ENCODE measurements at regions not wholly inside any gene's neighbourhood (a gene's known extent, or its start where the extent isn't known, plus 50 kb on each side); places are given as distances from the start of the nearest gene placed in this dataset.

- H2BK15ac ChIP-seq (ENCODE audit: low read depth, low read length) = no peak overlapping the region
- H3K4me3 ChIP-seq (ENCODE audit: insufficient read depth, low read depth, low read length) = no peak overlapping the region
- H3K4ac ChIP-seq (ENCODE audit: low read depth, low read length) = no peak overlapping the region
- intact Hi-C loops (cut with micrococcal nuclease) = no loop called here
- no peak overlapping the region for H3K56ac ChIP-seq (ENCODE audit: extremely low read depth, insufficient read depth, low read length)
- dilution Hi-C loops (cut with HindIII; ENCODE audit: low sequenced_read_pairs, unreplicated experiment) = loop anchor here (25.0 kb wide), 1 partner anchor 195 kb away; no protein-coding TSS in a partner anchor
- H3K4me2 ChIP-seq (ENCODE audit: low read depth, low read length) = no peak overlapping the region
- no peak overlapping the region for H2BK5ac ChIP-seq (ENCODE audit: low read depth, low read length, poor library complexity, severe bottlenecking)
- H4K5ac ChIP-seq (ENCODE audit: low read depth, low read length) = no peak overlapping the region
- H4K8ac ChIP-seq (ENCODE audit: low read depth in 2 of 2, low read length in 2 of 2) = no peak overlapping the region
- H3K27ac ChIP-seq (ENCODE audit: insufficient read depth, low read length) = no peak overlapping the region
- no peaks in the 10 kb centered on the region for H3K4me1 ChIP-seq (ENCODE audit: control insufficient read depth, insufficient read depth, low read length)
- H2AFZ ChIP-seq (replicated peaks; ENCODE audit: low read length, poor library complexity) = no peak overlapping the region
- no TSS peak for BruUV-seq (replicated peaks)
- no peak overlapping the region for H4K91ac ChIP-seq (ENCODE audit: insufficient read depth, low read depth, low read length)
- no peaks in the 10 kb centered on the region for H3K27me3 ChIP-seq (ENCODE audit: control insufficient read depth, insufficient read depth, low read length)
- in situ Hi-C loops (cut with MboI; ENCODE audit: low sequenced_read_pairs) = no loop called here
- H3K9ac ChIP-seq (ENCODE audit: low read depth, low read length) = no peak overlapping the region
- H4K20me1 ChIP-seq (ENCODE audit: insufficient read depth, low read length) = no peaks in the 10 kb centered on the region
- no peak for ATAC-seq (ENCODE audit: low read depth)
- no peaks in the 10 kb centered on the region for H3K36me3 ChIP-seq (ENCODE audit: control insufficient read depth, insufficient read depth, low read length)
- H2AK5ac ChIP-seq (ENCODE audit: low read depth, low read length) = no peak overlapping the region
- no peak overlapping the region for H2AK9ac ChIP-seq (replicated peaks; ENCODE audit: low read depth, low read length, poor library complexity)
- H3K14ac ChIP-seq (replicated peaks; ENCODE audit: low read depth, low read length) = no peak overlapping the region
- DNase-seq = no peak
- WGBS, 2 experiments (ENCODE audit: extremely low coverage in 2 of 2, insufficient read length in 1 of 2) = no CpG with 5 or more reads among the region's 2 CpGs
- no peaks in the 10 kb centered on the region for H3K79me1 ChIP-seq (ENCODE audit: low read depth in 1 of 2, low read length in 2 of 2)
- POLR2A ChIA-PET (ENCODE audit: unreplicated experiment) = no interaction called here
- no peak overlapping the region for H3K18ac ChIP-seq (ENCODE audit: low read depth, low read length)
- H3K23ac ChIP-seq (ENCODE audit: low read depth, low read length) = no peak overlapping the region
- H3K9me1 ChIP-seq (ENCODE audit: insufficient read depth, low read length) = no peaks in the 10 kb centered on the region
- H2BK120ac ChIP-seq (ENCODE audit: low read depth, low read length) = no peak overlapping the region
- H3K9me3 ChIP-seq (ENCODE audit: control insufficient read depth, insufficient read depth, low read length) = no peaks in the 10 kb centered on the region
- no peak overlapping the region for H2BK20ac ChIP-seq (ENCODE audit: low read depth, low read length)
- TF ChIP-seq RCOR1 (IDR thresholded peaks at IDR 0.05; ENCODE audit: insufficient replicate concordance, low read length) = no peak
- CTCF ChIA-PET = no interaction called here
These were observed 76.3 kb upstream of the CACNA1E start for GRCh38 chr1:181406989-181407388.

Data from IMR-90 (cell line).